OCI-LY7 (cell line): ENCODE measurements at regions not wholly inside any gene's neighbourhood (a gene's known extent, or its start where the extent isn't known, plus 50 kb on each side); places are given as distances from the start of the nearest gene placed in this dataset.

Experiments
- BruUV-seq: library from RNA; stranded (reverse); fragments of 400-500 nt; replicated peaks from 2 replicates; lab custom pipeline; 2021; lab: Mats Ljungman, UMichigan
- CTCF ChIA-PET: fragments of 300-600 bp; sonication (Branson Sonifier 250); formaldehyde crosslinking; loops from one replicate; lab custom pipeline; 2022; ENCODE audit warnings: antibody characterized with exemption; ENCODE audit not compliant: unreplicated experiment; lab: Charles Lee
- POLR2A ChIA-PET: fragments of 300-600 bp; sonication (Branson Sonifier 250); formaldehyde crosslinking; loops from one replicate; lab custom pipeline; 2022; ENCODE audit warnings: antibody characterized with exemption; lab: Charles Lee
- DNase-seq: peaks from one replicate; pipeline ENCODE4 v3.0.0-alpha.2; 2015; ENCODE audit warnings: low spot score
- H2AFZ ChIP-seq: fragments of 200-600 bp; sonication (generic), shearing (Covaris generic); 2 replicates; pipeline ENCODE4 v1.6.1; 2014; ENCODE audit warnings: mild to moderate bottlenecking, antibody characterized with exemption, low read length, moderate library complexity
- H3K27ac ChIP-seq: fragments of 200-600 bp; sonication (generic); 2 replicates; pipeline ENCODE4 v1.5.1; 2014; ENCODE audit warnings: mixed run types, low read depth, mild to moderate bottlenecking, moderate library complexity, low read length, inconsistent platforms; ENCODE audit not compliant: poor library complexity, severe bottlenecking
- H3K36me3 ChIP-seq: fragments of 200-600 bp; sonication (generic); 2 replicates; pipeline ENCODE4 v1.6.1; 2014; ENCODE audit warnings: mild to moderate bottlenecking, antibody characterized with exemption, low read length, moderate library complexity, mixed read lengths; ENCODE audit not compliant: insufficient read depth
- H3K4me1 ChIP-seq: fragments of 200-600 bp; sonication (generic); 2 replicates; pipeline ENCODE4 v1.5.1; 2014; ENCODE audit warnings: mild to moderate bottlenecking, low read length; ENCODE audit not compliant: insufficient read depth, poor library complexity, severe bottlenecking
- H3K4me2 ChIP-seq: fragments of 200-600 bp; sonication (generic); 2 replicates; pipeline ENCODE4 v1.6.1; 2014; ENCODE audit warnings: mild to moderate bottlenecking, low read length
- H3K4me3 ChIP-seq: fragments of 200-600 bp; sonication (generic); 2 replicates; pipeline ENCODE4 v1.5.1; 2014; ENCODE audit warnings: mild to moderate bottlenecking, low read depth, low read length; ENCODE audit not compliant: poor library complexity, severe bottlenecking
- H3K79me2 ChIP-seq: fragments of 200-600 bp; sonication (generic); 2 replicates; pipeline ENCODE4 v1.6.1; 2016; ENCODE audit warnings: low read depth, mild to moderate bottlenecking, low read length, moderate library complexity, mixed read lengths; ENCODE audit not compliant: insufficient read depth
- H3K9me2 ChIP-seq: fragments of 200-600 bp; sonication (generic); 2 replicates; pipeline ENCODE4 v1.6.1; 2016; ENCODE audit warnings: mild to moderate bottlenecking, low read length, mixed read lengths; ENCODE audit not compliant: insufficient read depth
- H3K9me3 ChIP-seq: fragments of 200-600 bp; sonication (generic); 2 replicates; pipeline ENCODE4 v1.6.1; 2014; ENCODE audit warnings: mild to moderate bottlenecking, mixed run types, low read length, mixed read lengths
- H4K20me1 ChIP-seq: fragments of 200-600 bp; sonication (generic); 2 replicates; pipeline ENCODE4 v1.6.1; 2014; ENCODE audit warnings: mild to moderate bottlenecking, antibody characterized with exemption, low read length, moderate library complexity, mixed read lengths; ENCODE audit not compliant: insufficient read depth
- EZH2phosphoT487 ChIP-seq: fragments of 200-600 bp; sonication (generic); IDR thresholded peaks from 2 replicates; pipeline ENCODE4 v1.6.1; 2018; ENCODE audit warnings: low read depth, borderline replicate concordance, mild to moderate bottlenecking, mixed run types, antibody characterized with exemption, low read length, moderate library complexity, mixed read lengths
- intact Hi-C: fragments of 100-400 bp; cut with micrococcal nuclease; formaldehyde crosslinking; loops from one replicate; pipeline ENCODE4 v1.10.0; 2022; ENCODE audit not compliant: unreplicated experiment
- TF ChIP-seq, protein P1 (sequence below): fragments of 200-600 bp; sonication (generic); conservative IDR thresholded peaks from 2 replicates; pipeline ENCODE4 v1.5.1; 2014; ENCODE audit warnings: mild to moderate bottlenecking, antibody characterized with exemption, low read length, moderate library complexity, mixed read lengths

DNA sequence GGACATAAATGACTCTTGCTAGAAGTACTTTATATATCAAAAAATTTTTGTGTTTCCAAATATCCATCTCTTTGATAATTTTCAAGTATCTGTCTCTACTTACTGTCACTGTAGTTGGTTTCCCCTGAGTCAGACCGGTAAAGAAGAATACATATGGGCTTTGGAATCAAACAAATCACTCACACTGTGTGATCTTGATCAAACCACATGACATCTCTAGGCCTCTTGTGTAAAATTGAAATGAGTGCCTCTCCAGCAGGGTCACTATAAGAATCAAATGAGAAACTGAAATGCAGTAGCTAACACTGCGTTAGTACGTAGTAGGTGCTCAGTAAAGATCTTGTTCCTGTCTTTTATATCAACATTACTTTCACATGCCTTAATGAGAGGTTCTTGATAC is 314.6 kb upstream of the STT3B start:
- Histone ChIP-seq H4K20me1 (no peaks in the 10 kb centered on the region), H2AFZ (no peak overlapping the region), H3K4me1 (peaks cover 61% of the 10 kb centered on the region), H3K36me3 (no peaks in the 10 kb centered on the region), H3K9me2 (no peaks in the 10 kb centered on the region), H3K9me3 (no peaks in the 10 kb centered on the region), H3K4me3 (no peak overlapping the region), H3K79me2 (no peaks in the 10 kb centered on the region), H3K4me2 (no peak overlapping the region), H3K27ac (no peak overlapping the region)
- no peak for DNase-seq
- POLR2A ChIA-PET, result interaction anchor here (1.0 to 8.6 kb wide), 3 partner anchors 8 to 42 kb away, joined by 3 to 102 read pairs (median 15); no protein-coding TSS in a partner anchor
- CTCF ChIA-PET, result no interaction called here
- intact Hi-C loops, result no loop called here
- BruUV-seq, result no TSS peak
- TF ChIP-seq, protein P1, sequence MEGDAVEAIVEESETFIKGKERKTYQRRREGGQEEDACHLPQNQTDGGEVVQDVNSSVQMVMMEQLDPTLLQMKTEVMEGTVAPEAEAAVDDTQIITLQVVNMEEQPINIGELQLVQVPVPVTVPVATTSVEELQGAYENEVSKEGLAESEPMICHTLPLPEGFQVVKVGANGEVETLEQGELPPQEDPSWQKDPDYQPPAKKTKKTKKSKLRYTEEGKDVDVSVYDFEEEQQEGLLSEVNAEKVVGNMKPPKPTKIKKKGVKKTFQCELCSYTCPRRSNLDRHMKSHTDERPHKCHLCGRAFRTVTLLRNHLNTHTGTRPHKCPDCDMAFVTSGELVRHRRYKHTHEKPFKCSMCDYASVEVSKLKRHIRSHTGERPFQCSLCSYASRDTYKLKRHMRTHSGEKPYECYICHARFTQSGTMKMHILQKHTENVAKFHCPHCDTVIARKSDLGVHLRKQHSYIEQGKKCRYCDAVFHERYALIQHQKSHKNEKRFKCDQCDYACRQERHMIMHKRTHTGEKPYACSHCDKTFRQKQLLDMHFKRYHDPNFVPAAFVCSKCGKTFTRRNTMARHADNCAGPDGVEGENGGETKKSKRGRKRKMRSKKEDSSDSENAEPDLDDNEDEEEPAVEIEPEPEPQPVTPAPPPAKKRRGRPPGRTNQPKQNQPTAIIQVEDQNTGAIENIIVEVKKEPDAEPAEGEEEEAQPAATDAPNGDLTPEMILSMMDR, result no peak
- no peak for TF ChIP-seq EZH2phosphoT487

DNA sequence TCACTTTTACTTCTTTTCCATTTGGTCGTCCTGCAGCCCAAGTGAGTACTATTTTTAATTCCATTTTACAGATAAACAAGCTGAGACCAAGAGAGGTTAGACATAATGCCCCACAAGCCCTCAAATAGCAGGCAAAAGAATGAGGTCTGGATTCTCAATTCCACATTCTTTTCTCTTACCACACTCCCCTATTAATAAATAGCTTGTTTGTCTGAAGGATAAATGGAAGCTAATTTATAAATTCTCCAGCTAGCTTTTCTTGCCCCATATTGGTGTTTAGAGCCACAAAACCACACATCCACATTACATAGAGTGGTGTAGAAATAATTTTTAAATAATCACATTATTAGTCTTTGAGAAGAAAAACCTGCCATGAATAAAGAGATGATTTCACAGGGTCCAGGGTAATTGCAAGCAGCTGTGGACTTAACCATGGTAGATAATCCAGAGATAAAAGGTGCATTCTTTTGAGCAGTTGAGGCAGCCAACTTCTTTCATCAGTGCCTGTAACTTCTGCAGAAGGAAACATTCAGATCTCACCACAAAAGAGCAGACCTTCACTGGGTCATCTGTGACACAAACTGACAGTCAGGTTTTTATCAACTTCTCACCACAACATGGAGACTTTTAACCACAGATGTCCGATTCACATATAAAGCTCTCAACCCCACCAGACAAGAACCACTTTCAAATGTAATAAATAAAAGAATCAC is 313.4 kb upstream of the STT3B start:
- ChIA-PET CTCF (interaction anchor here (0.6 kb wide), 1 partner anchor 8 kb away, joined by 3 read pairs; no protein-coding TSS in a partner anchor), POLR2A (interaction anchor here (0.6 to 1.6 kb wide), 9 partner anchors 8 to 756 kb away, joined by 3 to 15 read pairs (median 4); no protein-coding TSS in a partner anchor)
- Histone ChIP-seq H3K4me1 (peaks cover 61% of the 10 kb centered on the region), H3K36me3 (no peaks in the 10 kb centered on the region), H3K79me2 (no peaks in the 10 kb centered on the region), H3K27ac (peak overlapping the region; percentile 8), H3K4me3 (no peak overlapping the region), H4K20me1 (no peaks in the 10 kb centered on the region), H3K9me2 (no peaks in the 10 kb centered on the region), H2AFZ (peak overlapping the region; percentile 74), H3K4me2 (peak overlapping the region; percentile 31), H3K9me3 (no peaks in the 10 kb centered on the region)
- TF ChIP-seq, protein P1, result no peak
- BruUV-seq, result no TSS peak
- DNase-seq, result no peak
- intact Hi-C loops, result no loop called here

DNA sequence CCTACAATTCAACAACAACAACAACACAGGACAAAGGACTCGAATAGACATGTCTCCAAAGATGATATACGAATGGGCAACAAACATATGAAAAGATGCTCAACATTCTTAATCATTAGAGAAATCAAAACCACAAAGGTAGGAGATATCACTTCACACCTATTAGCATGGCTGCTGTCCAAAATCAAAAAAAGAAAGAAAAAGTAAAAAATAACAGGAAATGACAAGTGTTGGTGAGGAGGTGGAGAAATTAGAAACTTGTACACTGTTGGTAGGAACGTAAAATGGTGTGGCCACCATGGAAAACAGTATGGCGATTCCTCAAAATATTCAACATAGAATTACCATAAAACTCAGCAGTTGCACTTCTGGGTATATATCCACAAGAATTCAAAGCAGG is 312.3 kb upstream of the STT3B start:
- no peak overlapping the region for H3K4me2 ChIP-seq
- H3K4me1 ChIP-seq, result peaks cover 61% of the 10 kb centered on the region
- no peaks in the 10 kb centered on the region for H4K20me1 ChIP-seq
- no peaks in the 10 kb centered on the region for H3K9me2 ChIP-seq
- H3K36me3 ChIP-seq, result no peaks in the 10 kb centered on the region
- no peaks in the 10 kb centered on the region for H3K9me3 ChIP-seq
- H3K4me3 ChIP-seq, result no peak overlapping the region
- POLR2A ChIA-PET, result no interaction called here
- no peak overlapping the region for H3K27ac ChIP-seq
- H3K79me2 ChIP-seq, result no peaks in the 10 kb centered on the region
- TF ChIP-seq EZH2phosphoT487, result no peak
- TF ChIP-seq, protein P1, result no peak
- CTCF ChIA-PET, result no interaction called here
- BruUV-seq, result no TSS peak
- H2AFZ ChIP-seq, result no peak overlapping the region
- DNase-seq, result no peak
- intact Hi-C loops, result loop anchor here (10.0 kb wide), 2 partner anchors 576 to 616 kb away; partner anchors contain the start of gene TGFBR2
